NCI-H1092 (cell line): ENCODE measurements at regions not wholly inside any gene's neighbourhood (a gene's known extent, or its start where the extent isn't known, plus 50 kb on each side); places are given as distances from the start of the nearest gene placed in this dataset.

ENCODE experiments used
- DNase-seq: peaks from one replicate; lab custom pipeline; 2025; lab: John Stamatoyannopoulos, UW

- DNase-seq: no peak
These were observed 179.8 kb downstream of the KCNRG start for GRCh38 chr13:50195045-50195444.

- DNase-seq: no peak
These were observed 180.9 kb downstream of the KCNRG start for GRCh38 chr13:50196118-50196517.

GRCh38 chr13:50197705-50198104 lies 182.5 kb downstream of the KCNRG start:
- DNase-seq: no peak

- no peak for DNase-seq
These were observed 183.3 kb downstream of the KCNRG start for GRCh38 chr13:50198508-50198907.

GRCh38 chr13:50200569-50200968 lies 185.3 kb downstream of the KCNRG start:
- DNase-seq: no peak

GRCh38 chr13:50200988-50201387 lies 185.7 kb downstream of the KCNRG start:
- DNase-seq: no peak

GRCh38 chr13:50202485-50202884 lies 187.2 kb downstream of the KCNRG start:
- DNase-seq: no peak

GRCh38 chr13:50203256-50203941 lies 188.2 kb downstream of the KCNRG start:
- no peak for DNase-seq

- no peak for DNase-seq
These were observed 190.3 kb downstream of the KCNRG start for GRCh38 chr13:50205581-50205980.

GRCh38 chr13:50208826-50209335 lies 193.6 kb downstream of the KCNRG start:
- DNase-seq: no peak

GRCh38 chr13:50209631-50210030 lies 194.4 kb downstream of the KCNRG start:
- no peak for DNase-seq

GRCh38 chr13:50213526-50213925 lies 198.3 kb downstream of the KCNRG start:
- DNase-seq: no peak

- DNase-seq: no peak
These were observed 199.3 kb downstream of the KCNRG start for GRCh38 chr13:50214514-50214913.

- no peak for DNase-seq
These were observed 200.2 kb downstream of the KCNRG start for GRCh38 chr13:50215399-50215798.

GRCh38 chr13:50219743-50220142 lies 204.5 kb downstream of the KCNRG start:
- no peak for DNase-seq

- no peak for DNase-seq
These were observed 205.7 kb downstream of the KCNRG start for GRCh38 chr13:50220938-50221337.

GRCh38 chr13:50222569-50223332 lies 207.5 kb downstream of the KCNRG start:
- DNase-seq: peak; percentile 82

GRCh38 chr13:50224534-50224933 lies 209.3 kb downstream of the KCNRG start:
- DNase-seq: no peak

GRCh38 chr13:50225193-50226155 lies 210.2 kb downstream of the KCNRG start:
- DNase-seq: no peak

- no peak for DNase-seq
These were observed 211.4 kb downstream of the KCNRG start for GRCh38 chr13:50226515-50227155.

- no peak for DNase-seq
These were observed 212.1 kb downstream of the KCNRG start for GRCh38 chr13:50227361-50227760.

GRCh38 chr13:50228527-50228926 lies 213.3 kb downstream of the KCNRG start:
- no peak for DNase-seq
